SK-N-SH (cell line): ENCODE measurements at regions not wholly inside any gene's neighbourhood (a gene's known extent, or its start where the extent isn't known, plus 50 kb on each side); places are given as distances from the start of the nearest gene placed in this dataset.

ENCODE experiments used
- CTCF ChIA-PET: fragments of 300-600, 350-600 bp; formaldehyde crosslinking; extraction: SDS; loops from one replicate; lab custom pipeline; 2021; lab: Yijun Ruan, JAX
- POLR2A ChIA-PET: fragments of 350-600 bp; sonication (Branson Sonifier 250); formaldehyde crosslinking; extraction: SDS; loops from one replicate; lab custom pipeline; 2020; ENCODE audit warnings: antibody characterized with exemption, inconsistent platforms; lab: Yijun Ruan, JAX
- DNase-seq: peaks from one replicate; pipeline ENCODE4 v3.0.0; 2012
- H2AFZ ChIP-seq: fragments of 200-600 bp; sonication (generic); 2 replicates; pipeline ENCODE4 v1.8.1; 2016; ENCODE audit warnings: antibody characterized with exemption, mild to moderate bottlenecking, low read depth
- H3F3A ChIP-seq: fragments of 200-600 bp; sonication (generic); replicated peaks from 2 replicates; pipeline ENCODE3; 2016; ENCODE audit warnings: antibody characterized with exemption, mild to moderate bottlenecking; ENCODE audit not compliant: insufficient read depth
- H3K27ac ChIP-seq, 2 experiments: fragments of 200-500 bp in 1 of 2; fragments of 200-600 bp in 1 of 2; sonication (Bioruptor generic) in 1 of 2; sonication (generic), shearing (Covaris generic) in 1 of 2; 2 replicates each; pipeline versions ENCODE4 v1.5.1 to v1.6.1; 2014 to 2016; ENCODE audit warnings: low read depth in 2 of 2, inconsistent platforms in 1 of 2, low read length in 1 of 2, mild to moderate bottlenecking in 1 of 2, mixed read lengths in 1 of 2
- H3K27me3 ChIP-seq: fragments of 200-600 bp; sonication (generic), shearing (Covaris generic); 2 replicates; pipeline ENCODE4 v1.6.1; 2016; ENCODE audit warnings: mixed run types; ENCODE audit not compliant: insufficient read depth
- H3K36me3 ChIP-seq, 2 experiments: fragments of 200-500 bp in 1 of 2; fragments of 200-600 bp in 1 of 2; sonication (Bioruptor generic) in 1 of 2; sonication (generic) in 1 of 2; replicated peaks in 1 of 2; 2 replicates each; pipeline versions ENCODE3 to v1.5.1; 2014 to 2016; ENCODE audit warnings: low read length in 1 of 2, mild to moderate bottlenecking in 1 of 2; ENCODE audit not compliant: insufficient read depth in 2 of 2, control insufficient read depth in 1 of 2
- H3K4me1 ChIP-seq, 2 experiments: fragments of 200-500 bp in 1 of 2; fragments of 200-600 bp in 1 of 2; sonication (Bioruptor generic) in 1 of 2; sonication (generic), shearing (Covaris generic) in 1 of 2; 2 replicates each; pipeline versions ENCODE4 v1.5.1 to v1.6.1; 2014 to 2016; ENCODE audit warnings: low read depth in 1 of 2, low read length in 1 of 2, mixed run types in 1 of 2; ENCODE audit not compliant: insufficient read depth in 2 of 2, control insufficient read depth in 1 of 2
- H3K4me2 ChIP-seq: fragments of 200-600 bp; sonication (generic), shearing (Covaris generic); 2 replicates; pipeline ENCODE4 v1.6.1; 2017; ENCODE audit warnings: mixed run types
- H3K4me3 ChIP-seq, 2 experiments: fragments of 200-500 bp in 1 of 2; fragments of 200-600 bp in 1 of 2; sonication (Bioruptor generic) in 1 of 2; sonication (generic), shearing (Covaris generic) in 1 of 2; 2 replicates each; pipeline versions ENCODE4 v1.5.1 to v1.8.1; 2014 to 2016; ENCODE audit warnings: low read depth in 2 of 2, inconsistent platforms in 1 of 2, low read length in 1 of 2, mild to moderate bottlenecking in 1 of 2, mixed read lengths in 1 of 2, moderate library complexity in 1 of 2
- H3K79me2 ChIP-seq: fragments of 200-600 bp; sonication (generic); 2 replicates; pipeline ENCODE4 v1.8.1; 2017; ENCODE audit warnings: mild to moderate bottlenecking; ENCODE audit not compliant: insufficient read depth
- H3K9ac ChIP-seq: fragments of 200-600 bp; sonication (generic); 2 replicates; pipeline ENCODE4 v1.6.1; 2017; ENCODE audit warnings: mixed run types
- H3K9me2 ChIP-seq: fragments of 200-600 bp; sonication (generic); 2 replicates; pipeline ENCODE4 v1.6.1; 2017; ENCODE audit warnings: mixed run types
- H3K9me3 ChIP-seq: fragments of 200-600 bp; sonication (generic); 2 replicates; pipeline ENCODE4 v1.6.1; 2017; ENCODE audit warnings: mixed run types, mild to moderate bottlenecking, moderate library complexity
- H4K20me1 ChIP-seq: fragments of 200-600 bp; sonication (generic); 2 replicates; pipeline ENCODE4 v1.6.1; 2017; ENCODE audit warnings: mild to moderate bottlenecking, mixed run types; ENCODE audit not compliant: insufficient read depth
- CHD2 ChIP-seq: fragments of 150-350 bp; IDR thresholded peaks from 2 replicates; pipeline ENCODE4 v1.6.1; 2018; ENCODE audit warnings: low read length; ENCODE audit not compliant: partially characterized antibody
- ELF1 ChIP-seq: IDR thresholded peaks from 2 replicates; pipeline ENCODE4 v1.4.0; 2012
- EZH2phosphoT487 ChIP-seq: fragments of 200-600 bp; sonication (generic); IDR thresholded peaks from 2 replicates; pipeline ENCODE4 v1.6.1; 2017; ENCODE audit warnings: low read depth, mixed run types, mild to moderate bottlenecking, antibody characterized with exemption, moderate library complexity, borderline replicate concordance
- FOSL2 ChIP-seq: IDR thresholded peaks from 2 replicates; pipeline ENCODE4 v1.4.0; 2012; ENCODE audit warnings: low read depth, mild to moderate bottlenecking, moderate library complexity, borderline replicate concordance
- GABPA ChIP-seq: IDR thresholded peaks from 2 replicates; pipeline ENCODE4 v1.4.0; 2012; ENCODE audit warnings: low read depth, mild to moderate bottlenecking
- GATA2 ChIP-seq: sonication (generic); formaldehyde crosslinking; IDR thresholded peaks from 2 replicates; pipeline ENCODE4 v1.5.0; 2020; ENCODE audit warnings: mild to moderate bottlenecking, missing genetic modification reagents
- NRF1 ChIP-seq: IDR thresholded peaks from 2 replicates; pipeline ENCODE4 v1.6.1; 2012; ENCODE audit warnings: low read depth, mild to moderate bottlenecking, low read length
- POLR2AphosphoS5 ChIP-seq: IDR thresholded peaks from 2 replicates; pipeline ENCODE4 v1.6.1; 2012; ENCODE audit warnings: low read depth, low read length
- RAD21 ChIP-seq: IDR thresholded peaks from 2 replicates; pipeline ENCODE4 v1.6.1; 2012; ENCODE audit warnings: mild to moderate bottlenecking, low read length
- RXRA ChIP-seq: IDR thresholded peaks from 2 replicates; pipeline ENCODE4 v1.4.0; 2012; ENCODE audit warnings: low read depth, mild to moderate bottlenecking, borderline replicate concordance
- SMC3 ChIP-seq: IDR thresholded peaks from 2 replicates; pipeline ENCODE4 v1.6.1; 2012; ENCODE audit warnings: low read depth, low read length, improper control_type of control experiment
- TAF1 ChIP-seq: IDR thresholded peaks from 2 replicates; pipeline ENCODE4 v1.6.1; 2012; ENCODE audit warnings: low read depth, mild to moderate bottlenecking, low read length, moderate library complexity, borderline replicate concordance
- TCF12 ChIP-seq: IDR thresholded peaks from 2 replicates; pipeline ENCODE4 v1.4.0; 2012
- TEAD4 ChIP-seq: IDR thresholded peaks from 2 replicates; pipeline ENCODE4 v1.4.0; 2012; ENCODE audit warnings: mild to moderate bottlenecking, borderline replicate concordance; ENCODE audit not compliant: insufficient read depth
- YY1 ChIP-seq: IDR thresholded peaks from 2 replicates; pipeline ENCODE4 v1.4.0; 2012; ENCODE audit warnings: low read depth, mild to moderate bottlenecking
- WGBS: methylation state at CpG from one replicate; pipeline ENCODE4 v1.1.6; 2017; ENCODE audit warnings: low lambda C conversion rate; 5-methylcytosine and 5-hydroxymethylcytosine counted together
- TF ChIP-seq, protein P1 (sequence below): IDR thresholded peaks from 2 replicates; pipeline ENCODE4; 2012
- TF ChIP-seq, protein P2 (sequence below): fragments of 150-350 bp; IDR thresholded peaks from 2 replicates; pipeline ENCODE4 v1.6.1; 2016; ENCODE audit warnings: mild to moderate bottlenecking, low read depth, low read length
- TF ChIP-seq, protein P3 (sequence below): IDR thresholded peaks from 2 replicates; pipeline ENCODE4 v1.6.1; 2012; ENCODE audit warnings: mild to moderate bottlenecking, low read depth, low read length, moderate library complexity
- TF ChIP-seq, protein P4 (sequence below): fragments of 150-350 bp; IDR thresholded peaks from 2 replicates; pipeline ENCODE4 v1.6.1; 2017; ENCODE audit warnings: antibody characterized with exemption, low read length, low read depth, borderline replicate concordance
- TF ChIP-seq, protein P5 (sequence below): fragments of 200-600 bp; sonication (generic); IDR thresholded peaks from 2 replicates; pipeline ENCODE4 v1.6.1; 2017; ENCODE audit warnings: antibody characterized with exemption, mild to moderate bottlenecking, moderate library complexity

DNA sequence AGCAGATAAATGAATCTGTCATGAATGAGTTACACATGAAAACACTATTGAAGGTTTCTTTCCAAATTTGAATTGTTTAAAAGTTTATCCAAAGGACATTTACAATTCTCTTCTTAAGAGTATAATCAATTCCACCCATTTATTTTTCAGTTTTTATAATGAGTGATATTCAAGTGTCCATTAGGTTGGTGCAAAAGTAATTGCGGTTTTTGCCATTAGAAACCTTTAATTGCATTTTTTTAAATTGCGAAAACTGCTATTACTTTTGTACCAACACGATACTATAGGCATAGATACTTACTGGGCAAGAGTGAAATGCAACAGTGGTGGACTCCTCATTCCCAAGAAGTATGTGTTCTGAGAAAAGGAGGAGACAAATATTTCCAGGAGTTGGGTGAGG lies 422.7 kb upstream of the MON1B start:
- Histone ChIP-seq H3K4me3 (no peak overlapping the region), H3K36me3 (no peaks in the 10 kb centered on the region), H3K9me3 (no peaks in the 10 kb centered on the region)
- TF ChIP-seq TAF1, result no peak
- no peak for TF ChIP-seq FOSL2
- TF ChIP-seq, protein P1, sequence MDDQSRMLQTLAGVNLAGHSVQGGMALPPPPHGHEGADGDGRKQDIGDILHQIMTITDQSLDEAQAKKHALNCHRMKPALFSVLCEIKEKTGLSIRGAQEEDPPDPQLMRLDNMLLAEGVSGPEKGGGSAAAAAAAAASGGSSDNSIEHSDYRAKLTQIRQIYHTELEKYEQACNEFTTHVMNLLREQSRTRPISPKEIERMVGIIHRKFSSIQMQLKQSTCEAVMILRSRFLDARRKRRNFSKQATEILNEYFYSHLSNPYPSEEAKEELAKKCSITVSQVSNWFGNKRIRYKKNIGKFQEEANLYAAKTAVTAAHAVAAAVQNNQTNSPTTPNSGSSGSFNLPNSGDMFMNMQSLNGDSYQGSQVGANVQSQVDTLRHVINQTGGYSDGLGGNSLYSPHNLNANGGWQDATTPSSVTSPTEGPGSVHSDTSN, result no peak
- TF ChIP-seq GATA2, result no peak
- TF ChIP-seq, protein P2, sequence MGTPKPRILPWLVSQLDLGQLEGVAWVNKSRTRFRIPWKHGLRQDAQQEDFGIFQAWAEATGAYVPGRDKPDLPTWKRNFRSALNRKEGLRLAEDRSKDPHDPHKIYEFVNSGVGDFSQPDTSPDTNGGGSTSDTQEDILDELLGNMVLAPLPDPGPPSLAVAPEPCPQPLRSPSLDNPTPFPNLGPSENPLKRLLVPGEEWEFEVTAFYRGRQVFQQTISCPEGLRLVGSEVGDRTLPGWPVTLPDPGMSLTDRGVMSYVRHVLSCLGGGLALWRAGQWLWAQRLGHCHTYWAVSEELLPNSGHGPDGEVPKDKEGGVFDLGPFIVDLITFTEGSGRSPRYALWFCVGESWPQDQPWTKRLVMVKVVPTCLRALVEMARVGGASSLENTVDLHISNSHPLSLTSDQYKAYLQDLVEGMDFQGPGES, result no peak
- no peak for TF ChIP-seq RAD21
- no peak for TF ChIP-seq YY1
- no peak for TF ChIP-seq NRF1
- TF ChIP-seq EZH2phosphoT487, result no peak
- no peak for TF ChIP-seq CHD2
- TF ChIP-seq, protein P3, sequence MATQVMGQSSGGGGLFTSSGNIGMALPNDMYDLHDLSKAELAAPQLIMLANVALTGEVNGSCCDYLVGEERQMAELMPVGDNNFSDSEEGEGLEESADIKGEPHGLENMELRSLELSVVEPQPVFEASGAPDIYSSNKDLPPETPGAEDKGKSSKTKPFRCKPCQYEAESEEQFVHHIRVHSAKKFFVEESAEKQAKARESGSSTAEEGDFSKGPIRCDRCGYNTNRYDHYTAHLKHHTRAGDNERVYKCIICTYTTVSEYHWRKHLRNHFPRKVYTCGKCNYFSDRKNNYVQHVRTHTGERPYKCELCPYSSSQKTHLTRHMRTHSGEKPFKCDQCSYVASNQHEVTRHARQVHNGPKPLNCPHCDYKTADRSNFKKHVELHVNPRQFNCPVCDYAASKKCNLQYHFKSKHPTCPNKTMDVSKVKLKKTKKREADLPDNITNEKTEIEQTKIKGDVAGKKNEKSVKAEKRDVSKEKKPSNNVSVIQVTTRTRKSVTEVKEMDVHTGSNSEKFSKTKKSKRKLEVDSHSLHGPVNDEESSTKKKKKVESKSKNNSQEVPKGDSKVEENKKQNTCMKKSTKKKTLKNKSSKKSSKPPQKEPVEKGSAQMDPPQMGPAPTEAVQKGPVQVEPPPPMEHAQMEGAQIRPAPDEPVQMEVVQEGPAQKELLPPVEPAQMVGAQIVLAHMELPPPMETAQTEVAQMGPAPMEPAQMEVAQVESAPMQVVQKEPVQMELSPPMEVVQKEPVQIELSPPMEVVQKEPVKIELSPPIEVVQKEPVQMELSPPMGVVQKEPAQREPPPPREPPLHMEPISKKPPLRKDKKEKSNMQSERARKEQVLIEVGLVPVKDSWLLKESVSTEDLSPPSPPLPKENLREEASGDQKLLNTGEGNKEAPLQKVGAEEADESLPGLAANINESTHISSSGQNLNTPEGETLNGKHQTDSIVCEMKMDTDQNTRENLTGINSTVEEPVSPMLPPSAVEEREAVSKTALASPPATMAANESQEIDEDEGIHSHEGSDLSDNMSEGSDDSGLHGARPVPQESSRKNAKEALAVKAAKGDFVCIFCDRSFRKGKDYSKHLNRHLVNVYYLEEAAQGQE, result no peak
- no peak for TF ChIP-seq TCF12
- no peak for TF ChIP-seq SMC3
- no peak for TF ChIP-seq TEAD4
- TF ChIP-seq, protein P4, sequence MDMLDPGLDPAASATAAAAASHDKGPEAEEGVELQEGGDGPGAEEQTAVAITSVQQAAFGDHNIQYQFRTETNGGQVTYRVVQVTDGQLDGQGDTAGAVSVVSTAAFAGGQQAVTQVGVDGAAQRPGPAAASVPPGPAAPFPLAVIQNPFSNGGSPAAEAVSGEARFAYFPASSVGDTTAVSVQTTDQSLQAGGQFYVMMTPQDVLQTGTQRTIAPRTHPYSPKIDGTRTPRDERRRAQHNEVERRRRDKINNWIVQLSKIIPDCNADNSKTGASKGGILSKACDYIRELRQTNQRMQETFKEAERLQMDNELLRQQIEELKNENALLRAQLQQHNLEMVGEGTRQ, result no peak
- TF ChIP-seq POLR2AphosphoS5, result no peak
- no peak for TF ChIP-seq ELF1
- TF ChIP-seq RXRA, result no peak
- no peak for TF ChIP-seq GABPA
- TF ChIP-seq, protein P5, sequence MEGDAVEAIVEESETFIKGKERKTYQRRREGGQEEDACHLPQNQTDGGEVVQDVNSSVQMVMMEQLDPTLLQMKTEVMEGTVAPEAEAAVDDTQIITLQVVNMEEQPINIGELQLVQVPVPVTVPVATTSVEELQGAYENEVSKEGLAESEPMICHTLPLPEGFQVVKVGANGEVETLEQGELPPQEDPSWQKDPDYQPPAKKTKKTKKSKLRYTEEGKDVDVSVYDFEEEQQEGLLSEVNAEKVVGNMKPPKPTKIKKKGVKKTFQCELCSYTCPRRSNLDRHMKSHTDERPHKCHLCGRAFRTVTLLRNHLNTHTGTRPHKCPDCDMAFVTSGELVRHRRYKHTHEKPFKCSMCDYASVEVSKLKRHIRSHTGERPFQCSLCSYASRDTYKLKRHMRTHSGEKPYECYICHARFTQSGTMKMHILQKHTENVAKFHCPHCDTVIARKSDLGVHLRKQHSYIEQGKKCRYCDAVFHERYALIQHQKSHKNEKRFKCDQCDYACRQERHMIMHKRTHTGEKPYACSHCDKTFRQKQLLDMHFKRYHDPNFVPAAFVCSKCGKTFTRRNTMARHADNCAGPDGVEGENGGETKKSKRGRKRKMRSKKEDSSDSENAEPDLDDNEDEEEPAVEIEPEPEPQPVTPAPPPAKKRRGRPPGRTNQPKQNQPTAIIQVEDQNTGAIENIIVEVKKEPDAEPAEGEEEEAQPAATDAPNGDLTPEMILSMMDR, result no peak
- TF ChIP-seq, all 33 proteins: peak for 0
- no peaks in the 10 kb centered on the region for H3K79me2 ChIP-seq
- H3K4me2 ChIP-seq, result no peak overlapping the region
- H4K20me1 ChIP-seq, result no peaks in the 10 kb centered on the region
- H3K27ac ChIP-seq, result no peak overlapping the region
- H2AFZ ChIP-seq, result no peak overlapping the region
- CTCF ChIA-PET, result interaction anchor here (0.9 kb wide), 1 partner anchor 13 kb away, joined by 3 read pairs; no protein-coding TSS in a partner anchor
- no peaks in the 10 kb centered on the region for H3F3A ChIP-seq
- no peak for DNase-seq
- no peak overlapping the region for H3K9ac ChIP-seq
- no peaks in the 10 kb centered on the region for H3K4me1 ChIP-seq
- H3K27me3 ChIP-seq, result no peaks in the 10 kb centered on the region
- 42% methylated on average over 3 of the region's 3 CpGs for WGBS
- no peaks in the 10 kb centered on the region for H3K9me2 ChIP-seq
- POLR2A ChIA-PET, result no interaction called here
